Smooth muscle cell (in vitro differentiated cells): ENCODE measurements at regions not wholly inside any gene's neighbourhood (a gene's known extent, or its start where the extent isn't known, plus 50 kb on each side); places are given as distances from the start of the nearest gene placed in this dataset.

Experiments used
- DNase-seq: peaks from one replicate; lab custom pipeline; 2025; ENCODE audit not compliant: unreplicated experiment; lab: John Stamatoyannopoulos, UW
- H2AFZ ChIP-seq: fragments of 200-600 bp; sonication (generic); 2 replicates; pipeline ENCODE4 v1.6.0; 2016; ENCODE audit warnings: antibody characterized with exemption, low read depth, mild to moderate bottlenecking
- H3F3A ChIP-seq: fragments of 200-600 bp; sonication (generic); 2 replicates; pipeline ENCODE4 v1.6.0; 2017; ENCODE audit warnings: antibody characterized with exemption, low read depth
- H3K27ac ChIP-seq: fragments of 200-600 bp; sonication (generic); 2 replicates; pipeline ENCODE4 v1.5.1; 2016; ENCODE audit warnings: low read depth, mild to moderate bottlenecking
- H3K27me3 ChIP-seq: fragments of 200-600 bp; sonication (generic); 2 replicates; pipeline ENCODE4 v1.6.1; 2016; ENCODE audit warnings: low read depth, mild to moderate bottlenecking
- H3K36me3 ChIP-seq: fragments of 200-600 bp; sonication (generic); 2 replicates; pipeline ENCODE4 v1.5.1; 2016; ENCODE audit warnings: low read depth
- H3K4me1 ChIP-seq: fragments of 200-600 bp; sonication (generic); 2 replicates; pipeline ENCODE4 v1.5.1; 2016; ENCODE audit warnings: low read depth
- H3K4me2 ChIP-seq: fragments of 200-600 bp; sonication (generic); 2 replicates; pipeline ENCODE4 v1.6.0; 2016; ENCODE audit warnings: mild to moderate bottlenecking
- H3K4me3 ChIP-seq: fragments of 200-600 bp; sonication (generic); 2 replicates; pipeline ENCODE4 v1.5.1; 2016; ENCODE audit warnings: mild to moderate bottlenecking
- H3K79me2 ChIP-seq: fragments of 200-600 bp; sonication (generic); 2 replicates; pipeline ENCODE4 v1.6.0; 2016; ENCODE audit warnings: low read depth, mild to moderate bottlenecking
- H3K9ac ChIP-seq: fragments of 200-600 bp; sonication (generic); 2 replicates; pipeline ENCODE4 v1.6.0; 2016; ENCODE audit warnings: low read depth
- H3K9me3 ChIP-seq: fragments of 200-600 bp; sonication (generic); replicated peaks from 2 replicates; pipeline ENCODE4 v1.5.1; 2016; ENCODE audit warnings: low read depth
- H4K20me1 ChIP-seq: fragments of 200-600 bp; sonication (generic); 2 replicates; pipeline ENCODE4 v1.6.0; 2016; ENCODE audit warnings: low read depth
- WGBS: methylation state at CpG from one replicate; pipeline ENCODE4 v1.1.7; 2016; ENCODE audit warnings: low lambda C conversion rate; 5-methylcytosine and 5-hydroxymethylcytosine counted together
- TF ChIP-seq, protein P1 (sequence below): fragments of 200-600 bp; sonication (generic); IDR thresholded peaks from 2 replicates; pipeline ENCODE4 v1.5.1; 2017; ENCODE audit warnings: borderline replicate concordance, mild to moderate bottlenecking, antibody characterized with exemption; ENCODE audit not compliant: insufficient read depth, poor library complexity, severe bottlenecking

DNA sequence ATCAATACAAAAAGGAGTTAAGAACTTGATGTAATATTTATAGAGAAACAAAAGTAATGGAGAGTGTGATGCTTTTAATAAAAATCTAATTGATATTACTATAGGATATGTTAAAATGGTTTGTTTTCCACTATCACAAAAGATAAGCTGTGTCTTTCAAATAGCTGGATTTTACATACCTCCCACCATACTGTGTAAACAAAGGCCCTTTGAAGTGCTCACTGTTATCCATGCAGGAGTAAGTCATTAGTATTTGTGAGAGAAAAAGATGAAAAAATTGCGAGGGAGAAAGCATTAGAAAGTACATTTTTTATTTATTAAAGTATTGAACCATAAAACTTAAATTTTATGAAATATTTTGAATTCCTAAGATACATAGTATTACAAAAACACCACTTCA lies 733.0 kb downstream of the GRIK2 start:
- no peak for DNase-seq
- no peaks in the 10 kb centered on the region for H3K79me2 ChIP-seq
- no peaks in the 10 kb centered on the region for H3K9me3 ChIP-seq
- H3K27me3 ChIP-seq = no peaks in the 10 kb centered on the region
- no peaks in the 10 kb centered on the region for H3F3A ChIP-seq
- TF ChIP-seq, protein P1, sequence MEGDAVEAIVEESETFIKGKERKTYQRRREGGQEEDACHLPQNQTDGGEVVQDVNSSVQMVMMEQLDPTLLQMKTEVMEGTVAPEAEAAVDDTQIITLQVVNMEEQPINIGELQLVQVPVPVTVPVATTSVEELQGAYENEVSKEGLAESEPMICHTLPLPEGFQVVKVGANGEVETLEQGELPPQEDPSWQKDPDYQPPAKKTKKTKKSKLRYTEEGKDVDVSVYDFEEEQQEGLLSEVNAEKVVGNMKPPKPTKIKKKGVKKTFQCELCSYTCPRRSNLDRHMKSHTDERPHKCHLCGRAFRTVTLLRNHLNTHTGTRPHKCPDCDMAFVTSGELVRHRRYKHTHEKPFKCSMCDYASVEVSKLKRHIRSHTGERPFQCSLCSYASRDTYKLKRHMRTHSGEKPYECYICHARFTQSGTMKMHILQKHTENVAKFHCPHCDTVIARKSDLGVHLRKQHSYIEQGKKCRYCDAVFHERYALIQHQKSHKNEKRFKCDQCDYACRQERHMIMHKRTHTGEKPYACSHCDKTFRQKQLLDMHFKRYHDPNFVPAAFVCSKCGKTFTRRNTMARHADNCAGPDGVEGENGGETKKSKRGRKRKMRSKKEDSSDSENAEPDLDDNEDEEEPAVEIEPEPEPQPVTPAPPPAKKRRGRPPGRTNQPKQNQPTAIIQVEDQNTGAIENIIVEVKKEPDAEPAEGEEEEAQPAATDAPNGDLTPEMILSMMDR = no peak
- H3K27ac ChIP-seq = no peak overlapping the region
- no peaks in the 10 kb centered on the region for H4K20me1 ChIP-seq
- WGBS = 46% methylated on average over 1 of the region's 1 CpG
- H2AFZ ChIP-seq = no peak overlapping the region
- no peaks in the 10 kb centered on the region for H3K4me1 ChIP-seq
- H3K36me3 ChIP-seq = no peaks in the 10 kb centered on the region
- H3K4me2 ChIP-seq = no peak overlapping the region
- H3K9ac ChIP-seq = no peak overlapping the region
- H3K4me3 ChIP-seq = no peak overlapping the region

DNA sequence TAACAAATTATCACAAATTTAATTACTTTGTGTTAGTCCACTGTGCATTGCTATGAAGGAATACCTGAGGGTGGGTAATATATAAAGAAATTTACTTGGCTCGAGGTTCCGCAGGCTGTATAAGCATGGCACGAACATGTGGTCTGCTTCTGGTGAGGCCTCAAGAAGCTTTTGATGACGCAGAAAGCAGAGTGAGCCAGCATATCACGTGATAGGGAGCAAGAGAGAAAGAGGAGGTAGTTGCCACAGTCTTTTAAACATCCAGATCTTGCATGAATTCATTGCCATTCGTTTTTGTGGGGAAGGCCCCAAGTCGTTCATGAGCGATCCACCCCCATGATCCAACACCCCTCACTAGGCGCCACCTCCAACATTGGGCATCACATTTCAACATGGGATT lies 733.7 kb downstream of the GRIK2 start:
- Histone ChIP-seq H3F3A (no peaks in the 10 kb centered on the region), H3K4me2 (no peak overlapping the region), H3K4me1 (no peaks in the 10 kb centered on the region), H2AFZ (no peak overlapping the region), H4K20me1 (no peaks in the 10 kb centered on the region), H3K36me3 (no peaks in the 10 kb centered on the region), H3K27ac (no peak overlapping the region), H3K27me3 (no peaks in the 10 kb centered on the region), H3K4me3 (no peak overlapping the region), H3K9me3 (no peaks in the 10 kb centered on the region), H3K9ac (no peak overlapping the region), H3K79me2 (no peaks in the 10 kb centered on the region)
- WGBS = 90% methylated on average over 9 of the region's 9 CpGs
- DNase-seq = no peak
- TF ChIP-seq, protein P1 = no peak

DNA sequence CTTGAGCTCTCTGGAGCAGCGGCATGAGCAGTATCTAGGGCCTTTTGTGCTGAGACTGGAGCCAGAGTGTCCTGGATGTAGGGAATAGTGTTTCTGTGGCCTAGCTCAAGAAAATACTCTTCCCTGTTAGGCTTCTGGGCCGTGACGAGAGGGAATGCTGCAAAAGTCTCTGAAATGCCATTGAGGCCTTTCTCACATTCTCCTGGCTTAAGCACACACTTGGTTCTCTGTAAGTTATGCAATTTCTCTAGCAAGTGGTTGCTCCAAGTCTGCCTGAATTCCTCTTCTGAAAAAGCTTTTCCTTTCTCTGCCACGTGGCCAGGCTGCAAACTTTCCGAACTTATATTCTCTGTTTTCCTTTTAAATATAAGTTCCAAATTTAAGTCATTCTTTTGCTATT lies 744.4 kb downstream of the GRIK2 start:
- Histone ChIP-seq H3K4me3 (no peak overlapping the region), H2AFZ (peak overlapping the region; percentile 61), H3F3A (no peaks in the 10 kb centered on the region), H3K4me1 (no peaks in the 10 kb centered on the region), H3K9ac (no peak overlapping the region), H3K27me3 (no peaks in the 10 kb centered on the region), H3K9me3 (no peaks in the 10 kb centered on the region), H3K4me2 (no peak overlapping the region), H3K79me2 (no peaks in the 10 kb centered on the region), H3K36me3 (no peaks in the 10 kb centered on the region), H3K27ac (peak overlapping the region; percentile 27), H4K20me1 (no peaks in the 10 kb centered on the region)
- no peak for DNase-seq
- 56% methylated on average over 5 of the region's 5 CpGs for WGBS
- TF ChIP-seq, protein P1 = no peak

DNA sequence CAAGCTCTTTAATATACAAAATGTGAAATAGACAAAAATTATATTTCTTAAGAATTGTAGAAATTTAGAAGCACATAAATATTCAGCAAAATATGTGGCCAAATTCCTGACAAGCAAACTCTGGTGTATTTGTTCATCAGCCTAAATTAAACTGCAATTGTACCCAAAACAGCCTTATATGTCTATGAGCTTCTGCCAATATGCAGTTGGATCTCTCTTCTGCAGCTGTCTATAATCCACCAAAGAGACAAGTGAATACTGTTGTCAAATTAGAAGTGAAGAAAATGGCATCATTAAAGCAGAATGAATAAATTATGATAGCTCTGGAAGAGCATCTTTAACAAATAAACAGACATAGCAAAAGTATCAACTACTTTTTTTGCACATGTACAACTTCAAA lies 755.7 kb downstream of the GRIK2 start:
- H3K79me2 ChIP-seq = no peaks in the 10 kb centered on the region
- no peak overlapping the region for H3K4me2 ChIP-seq
- no peak overlapping the region for H3K9ac ChIP-seq
- TF ChIP-seq, protein P1 = no peak
- H2AFZ ChIP-seq = no peak overlapping the region
- no peaks in the 10 kb centered on the region for H3K9me3 ChIP-seq
- DNase-seq = no peak
- H3K27ac ChIP-seq = no peak overlapping the region
- H3K4me1 ChIP-seq = no peaks in the 10 kb centered on the region
- no peaks in the 10 kb centered on the region for H4K20me1 ChIP-seq
- no peaks in the 10 kb centered on the region for H3K36me3 ChIP-seq
- no peaks in the 10 kb centered on the region for H3F3A ChIP-seq
- no peaks in the 10 kb centered on the region for H3K27me3 ChIP-seq
- H3K4me3 ChIP-seq = no peak overlapping the region
